Right kidney (tissue), 1 donor: ENCODE measurements at regions not wholly inside any gene's neighbourhood (a gene's known extent, or its start where the extent isn't known, plus 50 kb on each side); places are given as distances from the start of the nearest gene placed in this dataset.
"Not testable (repeated sequence)": the region's sequence is repeated elsewhere in the genome, so short reads cannot be mapped to it uniquely, and the experiment has no call there.

Source experiments
- DNase-seq: peaks from one replicate; pipeline ENCODE4 v3.0.0-alpha.2; 2016

DNA sequence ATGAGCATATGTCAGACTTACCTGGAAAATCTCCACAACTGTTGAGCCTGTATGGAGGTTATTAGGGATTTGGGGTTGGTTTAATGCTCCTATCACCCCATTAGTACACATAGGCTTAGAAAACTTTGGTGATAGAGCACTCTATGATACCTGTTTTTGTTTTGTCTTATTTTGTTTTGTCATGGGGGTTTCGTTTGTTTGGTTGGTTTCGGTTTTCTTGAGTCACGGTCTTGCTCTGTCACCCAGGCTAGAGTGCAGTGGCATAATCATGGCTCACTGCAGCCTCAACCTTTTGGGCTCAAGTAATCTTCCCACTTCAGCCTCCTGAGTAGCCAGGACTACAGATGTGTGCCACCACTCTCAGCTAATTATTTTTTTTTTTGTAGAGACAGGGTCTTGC is 70.0 kb downstream of the MZT1 start:
- DNase-seq: no peak

DNA sequence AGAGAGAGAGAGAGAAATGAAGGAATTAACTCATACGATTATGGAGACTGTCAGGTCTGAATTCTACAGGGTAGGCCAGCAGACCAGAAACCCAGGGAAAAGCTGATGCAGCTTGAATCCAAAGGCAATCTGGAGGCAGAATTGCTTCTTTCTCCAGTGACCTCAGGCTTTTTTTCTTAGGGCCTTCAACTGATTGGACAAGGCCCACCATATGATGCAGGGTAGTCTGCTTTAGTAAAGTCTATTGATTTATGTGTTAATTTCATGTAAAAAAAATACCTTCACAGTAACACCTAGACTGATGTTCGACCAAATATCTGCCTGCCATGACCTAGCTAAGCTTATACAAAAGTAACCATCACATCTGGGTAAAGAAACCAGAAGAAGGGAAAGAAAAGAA is 71.1 kb downstream of the MZT1 start:
- no peak for DNase-seq

GRCh38 chr13:72653506-72653905 is 73.9 kb downstream of the MZT1 start:
- no peak for DNase-seq

DNA sequence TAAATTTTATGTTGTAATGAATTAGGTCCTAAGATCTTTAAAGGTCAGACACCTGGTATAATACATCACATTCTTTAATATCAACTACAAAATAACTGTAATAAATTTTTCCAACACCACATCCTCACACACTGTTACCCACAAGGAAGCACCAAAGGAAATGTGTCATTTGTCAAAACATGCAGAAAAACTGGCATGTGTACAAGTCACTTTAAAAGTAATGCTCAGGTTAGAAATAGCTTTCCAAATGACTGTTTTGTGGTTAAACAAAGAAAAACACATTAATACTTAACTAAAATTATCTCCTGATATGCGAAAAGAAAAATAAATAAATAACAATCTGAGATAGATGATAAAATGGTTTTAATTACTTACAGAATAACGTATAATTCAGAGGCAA is 74.7 kb downstream of the MZT1 start:
- DNase-seq: no peak

- DNase-seq: no peak
These were observed 76.3 kb downstream of the MZT1 start for GRCh38 chr13:72651144-72651543.

- DNase-seq: no peak
These were observed 77.3 kb downstream of the MZT1 start for GRCh38 chr13:72650051-72650700.

- no peak for DNase-seq
These were observed 78.8 kb downstream of the MZT1 start for GRCh38 chr13:72648513-72649065.

- DNase-seq: no peak
These were observed 80.0 kb downstream of the MZT1 start for GRCh38 chr13:72647422-72647821.

DNA sequence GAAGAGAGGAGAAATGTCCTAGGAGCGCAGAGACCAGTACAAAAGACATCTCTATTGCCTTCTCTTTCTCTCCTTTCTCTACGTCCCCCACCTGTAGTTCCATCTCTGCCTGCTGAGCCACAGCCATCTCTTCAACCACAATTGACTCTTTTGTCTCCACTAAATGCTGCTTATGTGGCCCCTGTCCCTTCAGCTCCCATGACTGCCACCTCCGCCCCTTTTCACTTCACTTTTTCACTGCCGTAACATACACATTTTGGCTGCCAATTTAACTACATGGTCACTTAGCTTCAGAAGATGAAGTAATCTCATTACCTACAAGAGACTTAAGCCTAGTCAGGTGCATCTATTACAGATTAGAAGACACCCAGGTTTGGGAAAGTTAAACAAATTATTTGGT is 81.9 kb downstream of the MZT1 start:
- no peak for DNase-seq

- no peak for DNase-seq
These were observed 84.0 kb downstream of the MZT1 start for GRCh38 chr13:72643311-72643989.

- no peak for DNase-seq
These were observed 88.1 kb downstream of the MZT1 start for GRCh38 chr13:72639377-72639776.

- DNase-seq: no peak
These were observed 89.2 kb downstream of the MZT1 start for GRCh38 chr13:72638059-72638815.

DNA sequence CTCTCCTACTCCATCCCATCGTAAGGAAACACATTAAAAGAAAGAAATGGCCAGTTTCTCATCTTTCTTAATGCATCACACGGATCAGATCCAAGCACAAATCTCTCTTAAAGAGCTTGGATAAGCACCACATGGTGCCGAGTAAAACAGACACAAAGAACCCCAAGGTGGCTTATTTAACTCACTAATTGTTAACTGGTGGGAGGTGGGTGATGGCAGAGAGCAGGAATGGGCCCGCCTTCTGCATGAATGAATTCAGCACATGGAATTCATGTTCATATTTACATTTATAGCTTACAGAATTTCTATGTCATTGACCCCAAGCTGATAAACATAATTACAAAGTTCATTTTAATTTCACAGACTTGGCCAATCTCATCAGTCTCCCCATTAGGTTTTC is 89.9 kb downstream of the MZT1 start:
- no peak for DNase-seq

DNA sequence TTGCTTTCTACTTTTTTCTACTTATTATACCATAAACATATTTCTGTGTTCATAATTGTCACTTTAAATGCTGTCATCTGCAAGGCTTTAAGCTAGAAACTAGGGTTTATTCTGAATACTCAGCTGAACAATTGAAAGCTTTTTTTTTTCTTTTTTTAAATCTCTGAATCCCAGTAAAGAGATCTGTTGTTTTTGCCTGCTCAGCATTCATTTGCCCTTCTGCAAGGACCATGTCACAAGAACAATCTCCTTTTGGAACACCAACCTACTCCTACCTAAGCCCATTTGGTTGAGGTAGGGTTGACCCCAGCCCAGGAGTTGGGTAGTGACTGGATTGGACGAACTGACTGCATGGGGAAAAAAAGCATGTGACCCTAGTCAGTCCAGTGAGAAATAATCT is 92.6 kb downstream of the MZT1 start:
- DNase-seq: no peak

DNA sequence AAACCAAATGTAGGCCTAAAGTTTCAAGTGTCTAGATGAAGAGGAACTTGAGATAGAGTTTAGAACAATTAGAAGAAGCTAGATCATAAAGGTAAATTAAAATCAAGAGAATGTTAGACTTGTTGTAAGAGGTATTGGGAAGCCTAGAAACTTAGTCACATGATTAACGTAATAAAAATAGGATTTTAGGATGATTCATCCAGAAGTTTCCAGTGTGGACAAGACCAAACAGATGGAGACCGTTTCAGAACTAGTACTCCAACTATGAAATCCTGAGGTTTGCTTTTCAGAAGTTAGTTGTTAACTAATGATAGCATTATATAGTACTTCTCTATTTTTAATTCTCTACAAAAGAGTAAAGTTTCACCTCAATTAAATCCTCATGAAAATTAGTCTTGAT is 104.9 kb downstream of the MZT1 start:
- no peak for DNase-seq

GRCh38 chr13:72620874-72621273 is 106.6 kb downstream of the MZT1 start:
- no peak for DNase-seq

DNA sequence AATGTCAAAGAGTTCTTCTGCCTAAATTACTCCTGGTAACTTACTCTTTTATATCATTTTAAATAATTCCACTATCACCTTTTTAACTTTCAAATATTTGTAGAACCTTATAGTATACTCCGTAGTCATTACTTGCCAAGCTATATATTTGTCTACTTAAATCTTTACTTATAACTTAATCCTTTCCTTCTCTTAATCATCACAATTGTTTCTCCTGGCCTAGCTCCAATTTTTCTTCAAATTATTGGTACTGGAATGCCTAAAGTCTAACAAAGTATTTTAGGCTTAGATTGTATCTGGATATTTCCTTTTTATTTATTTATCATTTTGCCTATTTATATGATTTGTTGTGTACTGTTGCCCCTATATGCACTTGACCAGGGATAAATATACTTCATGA is 109.5 kb downstream of the MZT1 start:
- DNase-seq: no peak

DNA sequence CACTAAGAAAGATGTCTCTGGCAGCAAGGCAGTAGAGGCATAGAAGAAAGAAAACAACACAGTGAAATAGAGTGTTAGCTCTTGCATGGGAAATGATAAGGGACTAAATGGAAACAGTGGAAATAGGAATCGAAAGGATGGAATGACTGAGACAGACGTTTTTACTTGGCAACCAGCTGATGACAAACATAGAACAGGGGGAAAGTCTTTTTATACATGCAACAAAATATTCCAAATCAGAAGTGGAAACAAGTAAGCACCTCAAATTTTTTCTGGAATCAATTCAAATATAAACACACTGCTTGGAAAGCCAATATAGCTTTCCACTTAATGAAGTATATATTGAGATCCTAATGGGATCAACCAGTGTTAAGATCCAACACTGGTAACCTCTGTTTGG is 110.2 kb downstream of the MZT1 start:
- DNase-seq: no peak

GRCh38 chr13:72610251-72610891 is 117.1 kb downstream of the MZT1 start:
- DNase-seq: not testable (repeated sequence)

DNA sequence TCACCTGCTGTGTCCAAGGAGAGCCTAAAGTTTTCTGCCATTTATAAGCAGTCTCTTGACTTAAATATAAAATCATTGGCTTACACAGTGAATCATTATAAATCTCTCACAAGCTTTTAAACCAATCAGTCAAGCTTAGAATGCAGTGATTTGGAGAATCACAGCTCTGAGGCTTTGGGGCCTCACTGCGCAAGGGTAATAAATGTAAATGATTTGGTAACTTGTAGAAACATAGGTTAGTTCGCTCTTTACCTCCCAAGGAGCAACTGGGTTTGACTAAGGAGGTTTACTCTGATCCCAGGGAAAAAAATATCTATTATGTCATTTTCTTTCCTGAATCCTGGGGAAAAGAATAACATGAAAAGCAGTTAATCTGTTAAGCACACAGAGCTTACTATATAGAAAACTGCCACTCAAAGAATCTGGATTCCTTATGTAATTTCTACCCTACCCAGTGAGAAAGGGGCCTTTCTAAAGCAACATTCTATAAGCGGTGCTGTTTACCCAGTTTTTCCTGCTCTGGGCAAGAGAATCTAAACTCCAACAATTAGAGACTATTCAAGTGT is 128.2 kb downstream of the MZT1 start:
- peak; percentile 5 for DNase-seq

DNA sequence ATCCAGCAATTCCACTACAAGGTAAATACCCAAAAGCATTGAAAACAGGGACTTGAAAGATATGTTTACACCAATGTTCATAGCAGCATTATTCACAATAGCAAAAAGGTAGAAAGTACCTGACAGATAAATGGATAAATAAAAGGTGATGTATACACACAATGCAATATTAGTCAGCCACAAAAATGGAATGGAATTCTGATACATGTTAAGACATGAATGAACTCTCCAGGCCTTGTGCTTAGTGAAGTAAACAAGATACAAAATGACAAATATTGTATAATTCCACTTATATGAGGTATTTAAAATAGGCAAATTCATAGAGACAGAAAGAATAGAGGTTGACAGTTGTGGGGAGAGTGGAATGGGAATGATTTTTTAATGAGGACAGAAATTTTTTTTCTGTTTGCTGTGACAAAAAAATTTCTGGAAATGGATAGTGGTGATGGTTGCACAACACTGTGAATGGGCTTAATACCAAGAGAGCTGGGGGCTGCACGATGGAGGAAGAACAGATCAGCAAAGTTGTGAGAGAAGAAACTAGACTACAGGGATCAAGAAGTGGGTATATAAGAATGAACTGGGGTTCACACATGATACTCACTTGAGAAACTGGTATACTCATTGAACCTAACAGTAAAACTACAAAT is 137.2 kb downstream of the MZT1 start:
- no peak for DNase-seq

DNA sequence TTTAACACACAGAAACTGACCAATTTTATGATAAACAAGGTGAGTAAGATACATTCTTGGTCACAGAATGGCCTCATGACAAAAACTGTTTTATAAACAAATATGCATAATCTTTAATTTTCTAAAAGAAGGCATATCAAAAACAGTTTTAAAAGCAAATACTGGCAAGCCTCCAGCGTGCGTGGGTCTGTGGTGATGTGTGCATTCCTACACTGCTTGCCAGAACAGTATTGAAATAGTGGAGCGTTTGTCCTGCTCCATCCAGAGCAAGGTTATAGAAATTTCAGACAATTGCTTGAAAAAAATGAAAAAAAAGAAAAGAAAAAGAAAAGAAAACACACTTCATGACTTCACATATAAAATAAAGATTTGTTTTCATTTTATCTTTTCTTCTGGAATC is 140.9 kb downstream of the MZT1 start:
- DNase-seq: no peak
